ENCODE measurements at regions not wholly inside any gene's neighbourhood (a gene's known extent, or its start where the extent isn't known, plus 50 kb on each side); places are given as distances from the start of the nearest gene placed in this dataset.
"Not testable (repeated sequence)": the region's sequence is repeated elsewhere in the genome, so short reads cannot be mapped to it uniquely, and the experiment has no call there.

DNA sequence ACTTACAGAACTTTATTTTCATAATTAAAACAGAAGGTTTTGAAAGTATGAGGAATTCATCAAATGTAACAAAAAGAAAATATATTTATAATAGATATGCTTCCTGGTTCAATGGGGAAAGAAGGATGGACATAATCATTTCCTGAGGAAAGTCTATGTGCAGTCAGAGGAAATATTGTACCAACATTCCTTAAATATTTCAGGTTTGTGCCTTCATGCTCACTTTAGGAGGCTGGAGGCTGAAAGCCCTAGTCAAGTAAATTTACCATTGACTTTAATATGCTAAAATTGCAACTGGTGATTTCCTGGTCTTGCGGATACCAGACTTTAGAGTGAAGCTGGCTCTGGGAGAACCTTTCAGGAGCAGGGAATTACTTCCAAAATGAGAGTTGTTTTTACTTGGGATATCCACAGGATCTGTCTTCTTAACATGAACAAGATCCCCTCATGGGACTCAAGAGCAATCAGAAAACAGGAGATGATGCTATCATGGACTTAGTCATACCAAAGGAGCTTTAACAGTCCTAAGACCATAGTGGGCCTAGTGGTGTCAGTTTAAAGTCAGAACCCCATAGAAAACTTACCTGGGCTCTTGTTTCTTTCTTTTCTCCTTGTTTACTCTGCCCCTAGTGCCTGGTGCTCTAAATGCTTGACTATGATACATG lies 762.8 kb upstream of the GRAMD2B start:
- no peak for DNase-seq

DNA sequence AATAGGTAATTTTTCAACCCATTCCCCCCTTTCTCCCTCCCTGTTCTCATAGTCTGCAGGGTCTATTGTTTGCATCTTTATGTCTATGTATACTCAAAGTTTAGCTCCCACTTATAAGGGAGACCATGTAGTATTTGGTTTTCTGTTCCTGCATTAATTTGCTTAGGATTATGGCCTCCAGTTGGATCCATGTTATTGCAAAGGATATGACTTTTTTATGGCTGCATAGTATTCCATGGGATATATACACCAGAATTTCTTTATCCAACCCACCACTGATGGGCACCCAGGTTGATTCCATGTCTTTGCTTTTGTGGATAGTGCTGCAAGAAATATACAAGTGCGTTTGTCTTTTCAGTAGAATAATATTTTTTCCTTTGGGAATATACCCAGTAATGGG lies 761.6 kb upstream of the GRAMD2B start:
- no peak for DNase-seq

DNA sequence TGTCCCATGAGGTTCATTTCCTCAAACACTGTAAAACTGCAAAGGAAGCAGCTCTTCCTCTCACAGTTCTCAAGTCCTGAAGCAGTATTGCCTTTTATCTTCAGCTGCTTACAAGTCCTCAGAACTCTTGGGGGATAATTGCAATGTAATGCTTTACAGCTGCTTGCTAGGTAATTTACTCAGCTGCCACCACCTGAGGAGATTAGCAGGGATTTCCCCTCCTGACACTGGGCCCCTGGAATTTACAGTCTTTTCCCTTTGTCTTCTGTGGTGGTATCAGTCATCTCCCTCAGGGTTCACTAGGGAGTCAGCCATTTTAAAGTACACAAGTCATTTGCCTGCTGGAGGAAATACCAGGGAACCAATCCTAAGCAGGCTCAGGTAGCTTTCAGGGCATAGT lies 754.3 kb upstream of the GRAMD2B start:
- no peak for DNase-seq

DNA sequence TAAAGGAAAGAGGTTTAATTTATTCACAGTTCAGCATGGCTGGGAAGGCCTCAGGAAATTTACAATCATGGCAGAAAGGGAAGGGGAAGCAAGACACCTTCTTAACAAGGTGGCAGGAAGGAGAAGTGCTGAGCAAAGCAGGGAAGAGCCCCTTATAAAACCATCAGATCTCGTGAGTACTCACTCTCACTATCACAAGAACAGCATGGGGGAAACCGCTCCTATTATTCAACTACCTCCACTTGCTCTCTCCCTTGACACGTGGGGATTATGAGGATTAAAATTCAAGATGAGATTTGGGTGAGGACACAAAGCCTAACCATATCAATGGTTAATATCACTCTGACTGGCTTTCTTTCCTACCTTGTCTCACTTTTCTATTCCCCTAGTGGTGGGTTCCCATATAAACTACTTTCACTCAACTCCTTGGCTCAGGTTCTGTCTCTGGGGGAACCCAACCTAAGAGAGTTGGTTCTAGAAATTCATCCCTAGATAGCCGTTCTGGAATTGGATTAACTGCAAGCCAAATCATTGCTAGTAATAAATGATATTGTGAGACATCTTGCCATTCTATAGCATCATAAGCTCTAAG lies 749.8 kb upstream of the GRAMD2B start:
- DNase-seq: no peak

DNA sequence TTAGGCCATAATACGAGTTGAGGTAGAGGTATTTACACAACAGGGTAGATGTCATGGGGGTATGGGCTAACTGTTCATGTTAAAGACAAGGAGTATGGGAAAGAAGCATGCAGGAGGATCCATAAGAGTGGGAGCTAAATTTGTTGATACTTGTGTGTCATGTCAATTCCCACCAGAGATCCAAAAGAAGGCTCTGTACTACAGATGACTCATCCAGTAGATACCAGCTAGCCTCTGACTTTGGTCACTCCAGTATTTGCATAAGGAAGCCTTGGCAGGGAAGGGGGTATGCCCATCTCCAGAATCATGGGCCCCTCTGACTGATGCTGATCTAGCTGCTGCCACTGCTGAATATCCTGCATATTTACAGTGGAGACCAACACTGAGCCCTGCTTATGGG lies 743.7 kb upstream of the GRAMD2B start:
- DNase-seq: no peak

DNA sequence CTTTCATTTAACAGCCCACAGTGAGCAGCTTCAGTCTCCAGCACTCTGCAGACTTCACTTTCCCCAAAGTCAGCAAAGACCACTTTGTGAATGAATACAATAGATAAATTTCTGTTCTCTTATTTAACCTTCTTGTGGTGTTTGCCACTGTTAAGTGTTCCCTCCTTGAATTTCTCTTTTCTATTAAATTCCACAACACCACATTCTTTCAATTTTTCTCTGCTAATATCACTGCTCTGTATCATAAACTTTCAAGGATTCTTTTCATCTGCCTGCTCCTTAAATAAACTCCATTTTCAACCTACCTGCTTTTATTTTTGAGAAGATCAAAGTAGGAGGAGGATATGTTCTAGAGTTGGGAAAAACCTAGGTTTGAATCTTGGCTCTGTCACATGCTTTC lies 739.5 kb upstream of the GRAMD2B start:
- DNase-seq: no peak

DNA sequence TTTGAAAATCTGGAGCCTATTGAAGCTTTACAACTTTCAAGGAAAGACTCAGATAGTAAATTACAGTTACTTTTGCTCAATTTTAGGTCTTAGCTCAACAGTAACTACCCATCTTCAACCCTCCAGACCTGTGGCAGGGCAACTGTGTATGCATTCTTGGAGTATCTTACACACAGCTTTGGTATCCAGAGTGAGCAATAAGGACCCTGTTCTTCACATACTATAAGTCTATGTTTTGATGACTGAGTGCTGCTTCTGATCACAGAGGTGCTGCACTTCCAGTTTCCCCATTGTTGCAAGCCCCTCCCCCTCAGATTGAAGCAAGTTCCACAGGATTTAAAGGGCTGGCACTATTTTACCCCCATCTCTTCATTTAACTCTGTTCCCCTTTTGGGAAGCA lies 737.4 kb upstream of the GRAMD2B start:
- DNase-seq: no peak

DNA sequence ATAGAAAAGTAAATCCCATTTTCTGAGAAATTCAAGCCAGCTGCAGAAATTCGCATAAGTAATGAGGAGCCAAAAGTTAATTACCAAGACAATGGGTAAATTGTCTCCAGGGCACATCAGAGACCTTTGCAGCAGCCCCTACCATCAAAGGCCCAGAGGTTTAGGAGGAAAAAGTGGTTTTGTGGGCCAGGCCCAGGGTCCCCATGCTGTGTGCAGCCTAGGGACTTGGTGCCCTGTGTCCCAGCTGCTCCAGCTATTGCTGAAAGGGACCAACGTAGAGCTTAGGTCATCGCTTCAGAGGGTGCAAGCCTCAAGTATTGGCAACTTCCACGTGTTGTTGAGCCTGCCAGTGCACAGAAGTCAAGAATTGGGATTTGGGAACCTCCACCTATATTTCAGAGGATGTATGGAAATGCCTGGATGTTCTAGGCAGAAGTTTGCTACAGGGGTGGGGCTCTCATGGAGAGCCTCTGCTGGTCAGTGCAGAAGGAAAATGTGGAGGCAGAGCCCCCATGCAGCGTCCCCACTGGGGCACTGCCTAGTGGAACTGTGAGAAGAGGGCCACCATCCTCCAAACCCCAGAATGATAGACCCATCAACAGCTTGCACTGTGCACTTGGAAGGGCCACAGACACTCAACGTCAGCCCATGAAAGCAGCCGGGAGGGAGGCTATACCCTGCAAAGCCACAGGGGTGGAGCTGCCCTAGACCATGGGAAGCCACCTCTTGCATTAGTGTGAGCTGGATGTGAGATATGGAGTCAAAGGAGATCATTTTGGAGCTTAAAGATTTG lies 731.3 kb upstream of the GRAMD2B start:
- not testable (repeated sequence) for DNase-seq

DNA sequence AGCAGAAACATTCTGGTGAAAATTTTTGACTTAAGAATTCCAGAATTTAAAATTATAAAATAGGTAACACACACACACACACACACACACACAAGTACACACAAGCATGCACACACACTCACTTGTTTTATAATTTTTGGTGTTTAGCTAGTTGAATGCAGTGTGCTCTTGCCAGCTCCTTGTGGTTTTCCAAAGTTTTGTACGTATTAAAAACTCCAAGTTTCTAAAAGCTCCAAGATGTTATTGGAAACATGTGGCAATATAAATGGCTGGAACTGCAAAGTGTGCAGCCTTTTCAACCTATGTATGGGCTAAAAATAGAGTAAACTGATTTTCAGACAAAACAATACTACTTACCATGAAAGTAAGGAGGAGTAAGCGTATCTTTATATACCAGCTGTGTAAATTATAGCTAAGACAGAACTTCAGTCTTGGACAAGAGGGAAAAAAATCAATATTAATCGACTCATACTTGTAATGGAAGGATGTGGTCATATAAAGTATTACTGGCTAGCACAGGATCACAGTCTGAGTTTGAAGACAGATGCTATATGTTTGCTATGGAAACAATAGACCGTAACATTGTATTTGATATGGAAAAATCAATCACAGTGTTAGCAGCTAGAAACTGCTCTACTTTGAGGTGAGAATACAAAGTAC lies 727.1 kb upstream of the GRAMD2B start:
- DNase-seq: no peak

DNA sequence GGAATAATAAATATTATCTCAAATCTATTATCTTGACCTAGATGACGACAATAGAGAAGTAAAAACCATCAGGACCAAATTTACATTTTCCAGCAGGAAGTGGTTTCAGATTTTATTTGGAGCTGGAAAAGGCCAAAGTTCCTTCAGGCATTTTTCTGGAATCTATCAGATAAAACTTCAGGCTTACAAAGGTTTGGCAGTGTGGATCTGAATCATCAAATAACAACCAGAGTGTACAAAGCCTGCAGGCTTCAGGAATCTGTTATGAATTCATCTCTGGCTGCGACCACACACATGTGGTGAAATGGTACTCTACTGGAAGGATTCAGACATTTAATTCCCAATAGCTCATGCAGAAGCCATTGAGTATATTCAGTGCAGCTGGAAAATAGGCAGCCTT lies 726.4 kb upstream of the GRAMD2B start:
- no peak for DNase-seq

DNA sequence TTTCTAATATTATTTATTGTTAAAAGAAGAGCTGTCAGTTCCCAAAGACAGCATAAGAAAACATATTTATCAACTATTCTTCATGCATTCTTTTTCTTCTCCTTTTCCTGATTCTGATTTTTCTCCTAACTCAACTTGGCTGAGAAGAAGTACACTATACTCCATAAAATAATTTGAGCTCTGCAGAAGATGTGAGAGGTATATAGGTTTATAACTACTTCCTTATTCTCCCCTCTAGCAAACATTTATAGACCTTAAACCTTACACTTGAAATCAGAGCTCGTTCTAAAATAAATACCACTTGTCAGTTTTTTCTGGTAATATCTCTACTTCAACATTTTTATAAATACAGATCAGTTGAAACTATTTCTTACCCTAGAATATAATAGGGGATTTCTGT lies 724.8 kb upstream of the GRAMD2B start:
- DNase-seq: no peak

DNA sequence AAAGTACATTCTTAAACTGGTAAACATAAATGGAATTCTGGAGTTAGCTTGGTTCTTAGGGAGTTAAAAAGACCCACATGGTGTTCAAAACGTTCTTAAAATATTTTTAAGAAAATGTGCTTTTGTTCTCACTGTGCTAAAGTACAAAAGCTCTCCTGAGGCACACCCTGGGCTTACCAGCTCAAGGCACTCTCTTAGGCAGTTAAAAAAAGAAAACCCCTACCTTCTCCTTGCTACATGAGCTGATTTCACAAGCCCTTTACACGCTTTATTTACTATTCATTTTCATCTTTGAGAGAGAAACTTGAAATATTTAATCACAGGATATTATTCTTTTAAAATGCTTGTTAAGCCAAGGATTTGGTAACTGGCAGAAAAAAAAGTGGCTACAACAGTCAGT lies 723.3 kb upstream of the GRAMD2B start:
- no peak for DNase-seq

DNA sequence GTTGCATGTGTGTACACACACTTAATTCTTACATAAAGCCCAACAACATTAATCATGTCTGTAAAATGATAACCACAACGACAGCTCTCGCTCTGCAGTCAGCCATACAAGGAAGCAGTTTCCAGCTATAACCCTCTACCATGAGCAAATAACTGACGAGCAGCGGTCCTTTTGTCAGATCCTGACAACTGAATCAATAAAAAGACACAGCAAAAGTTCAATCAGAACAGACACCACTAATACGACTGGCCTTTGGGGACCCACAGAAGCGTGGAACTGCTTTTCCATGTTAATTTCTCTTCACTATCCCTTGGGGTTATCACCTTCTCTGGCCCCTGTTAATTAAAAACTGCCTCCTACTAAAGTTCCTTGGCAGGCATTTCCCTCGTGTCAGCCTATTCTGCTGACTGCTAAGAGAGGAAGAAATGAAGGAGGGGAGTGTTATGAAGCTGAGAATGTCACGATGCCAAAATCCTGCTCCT lies 722.8 kb upstream of the GRAMD2B start:
- DNase-seq: no peak

DNA sequence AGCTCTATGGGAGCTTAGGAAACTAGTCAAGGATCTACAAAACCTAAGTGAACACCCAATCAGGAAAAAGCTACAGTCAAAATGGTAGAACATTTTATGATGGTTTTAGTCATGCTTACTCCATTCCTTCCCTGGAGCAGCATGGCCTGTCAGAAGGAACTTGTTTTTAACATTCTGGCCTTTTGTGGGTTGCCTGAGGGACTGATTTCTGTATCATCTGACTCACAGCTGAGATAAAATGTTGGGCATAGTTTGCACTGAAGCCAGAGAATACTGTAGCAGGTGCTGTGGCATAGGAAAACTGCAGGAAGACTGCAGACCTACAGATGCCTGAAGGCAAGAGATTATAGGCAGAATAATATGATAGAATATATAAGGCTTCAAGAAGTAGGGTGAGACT lies 719.6 kb upstream of the GRAMD2B start:
- DNase-seq: no peak

DNA sequence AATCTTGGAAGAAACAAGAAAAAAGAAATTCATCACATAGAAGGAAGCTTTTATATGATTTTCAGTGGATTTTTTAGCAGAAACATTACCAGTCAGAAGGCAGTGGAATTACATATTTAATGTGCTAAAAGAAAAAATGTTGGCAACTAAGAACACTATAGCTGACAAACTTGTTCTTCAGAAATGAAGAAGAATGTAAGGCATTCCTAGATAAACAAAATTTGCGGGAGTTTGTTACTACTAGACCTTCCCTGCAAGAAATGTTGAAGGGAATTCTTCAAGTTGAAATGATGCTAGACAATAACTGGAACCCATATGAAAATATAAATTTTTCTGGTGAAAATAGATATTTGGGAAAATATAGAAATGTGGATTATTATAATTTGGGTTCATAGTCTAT lies 718.3 kb upstream of the GRAMD2B start:
- DNase-seq: no peak

DNA sequence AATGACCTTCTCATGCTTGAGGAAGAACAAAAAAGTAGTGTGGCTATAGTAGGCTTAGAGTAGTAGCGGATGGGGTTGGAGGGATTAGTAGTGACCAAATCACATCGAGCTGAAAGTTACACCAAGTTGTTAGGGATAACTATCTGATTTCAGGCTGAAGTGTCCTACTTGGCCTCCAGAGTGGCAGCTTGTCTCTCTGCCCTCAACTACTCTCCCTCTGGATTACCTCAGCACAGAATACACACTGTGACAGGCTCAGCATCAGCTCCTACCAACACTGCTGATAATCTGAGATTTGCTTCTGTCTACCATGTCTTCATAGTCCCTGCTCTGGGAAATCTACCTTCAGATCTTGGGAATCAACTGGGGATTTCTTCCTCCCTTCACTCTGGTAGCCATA lies 714.6 kb upstream of the GRAMD2B start:
- no peak for DNase-seq

DNA sequence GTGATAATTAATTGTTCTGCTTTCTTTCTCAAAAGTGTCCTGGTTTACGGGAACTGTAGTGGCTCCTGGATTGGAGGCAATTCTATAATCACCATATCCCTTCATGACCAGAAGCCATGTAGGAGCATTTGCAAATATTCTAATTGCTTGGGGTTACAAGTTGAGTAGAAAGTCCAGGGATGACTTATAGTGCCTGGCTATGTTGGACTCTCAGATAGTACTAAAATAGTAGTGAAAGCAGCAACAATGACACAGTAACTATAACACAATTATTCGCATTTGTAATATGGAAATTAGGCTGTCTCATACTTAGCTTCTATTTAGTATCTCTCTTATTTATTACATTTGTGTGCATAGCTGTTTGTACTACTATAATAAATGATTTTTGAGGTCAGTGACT lies 712.5 kb upstream of the GRAMD2B start:
- DNase-seq: no peak

DNA sequence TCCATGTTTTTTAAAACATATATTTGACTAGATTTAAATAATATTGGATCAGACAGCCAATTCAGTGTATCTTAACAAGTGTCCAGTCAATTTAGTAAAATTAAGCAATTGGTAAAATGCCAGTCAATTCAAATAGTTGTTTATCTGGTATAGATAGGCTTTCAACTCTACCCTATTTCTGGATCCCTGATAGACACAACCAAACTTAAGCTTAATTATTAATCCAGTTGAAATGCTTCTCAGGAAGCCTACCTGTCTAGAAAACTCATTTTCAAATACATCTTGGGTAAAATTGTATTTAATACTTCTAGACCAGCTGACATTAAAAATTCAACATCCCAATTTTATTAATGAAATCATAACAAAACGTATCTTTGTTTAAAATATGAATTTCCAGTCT lies 710.8 kb upstream of the GRAMD2B start:
- no peak for DNase-seq

DNA sequence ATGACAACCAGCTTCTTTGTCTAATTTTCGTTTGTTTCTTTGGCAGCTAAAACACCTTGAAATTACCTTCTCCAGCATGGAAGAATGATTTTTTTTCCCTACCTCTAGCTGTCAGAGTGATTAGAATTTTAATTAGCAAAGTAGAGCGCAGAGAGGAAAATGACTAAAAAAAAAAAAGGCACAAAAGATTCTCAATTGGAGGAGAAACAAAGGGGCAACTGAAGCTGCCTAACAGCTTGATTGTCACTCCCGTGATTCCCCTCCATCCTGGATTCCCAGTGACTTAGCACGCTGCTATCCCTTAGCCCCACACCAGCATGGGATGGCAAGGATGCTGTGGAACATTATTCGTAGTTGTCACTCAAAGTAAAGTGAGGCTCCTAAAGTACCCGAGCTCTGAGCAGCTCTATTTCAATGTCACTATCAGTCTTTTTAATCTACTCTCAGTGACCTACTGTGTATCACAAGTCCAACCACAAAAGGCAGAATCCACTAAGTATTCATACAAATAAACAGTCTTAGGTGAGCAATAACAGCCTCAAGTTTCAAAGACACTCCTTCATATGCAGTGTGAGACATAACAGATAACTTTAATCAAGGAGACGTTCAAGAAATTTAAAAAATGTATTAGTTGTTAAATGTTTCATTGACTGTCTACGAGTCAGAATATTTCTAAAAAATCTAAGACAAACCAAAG lies 710.0 kb upstream of the GRAMD2B start:
- no peak for DNase-seq

DNA sequence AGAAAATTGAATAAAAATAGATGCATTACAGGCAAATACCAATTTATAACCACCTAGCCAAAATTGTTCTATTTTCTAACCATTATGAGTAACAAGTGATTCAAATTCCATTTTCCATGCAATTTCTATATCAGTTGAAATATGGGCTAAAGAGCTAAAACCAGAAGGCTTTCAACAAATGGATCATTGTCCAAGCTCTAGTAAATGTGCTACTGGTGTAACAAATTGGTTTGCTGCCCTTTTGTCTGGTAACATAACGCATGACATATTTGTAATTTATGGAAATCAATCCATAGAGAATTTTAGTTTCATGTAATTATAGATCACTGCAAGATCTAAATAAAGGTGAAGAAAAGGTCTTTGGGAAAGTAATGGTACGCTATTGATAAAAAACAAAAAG lies 708.0 kb upstream of the GRAMD2B start:
- no peak for DNase-seq

DNA sequence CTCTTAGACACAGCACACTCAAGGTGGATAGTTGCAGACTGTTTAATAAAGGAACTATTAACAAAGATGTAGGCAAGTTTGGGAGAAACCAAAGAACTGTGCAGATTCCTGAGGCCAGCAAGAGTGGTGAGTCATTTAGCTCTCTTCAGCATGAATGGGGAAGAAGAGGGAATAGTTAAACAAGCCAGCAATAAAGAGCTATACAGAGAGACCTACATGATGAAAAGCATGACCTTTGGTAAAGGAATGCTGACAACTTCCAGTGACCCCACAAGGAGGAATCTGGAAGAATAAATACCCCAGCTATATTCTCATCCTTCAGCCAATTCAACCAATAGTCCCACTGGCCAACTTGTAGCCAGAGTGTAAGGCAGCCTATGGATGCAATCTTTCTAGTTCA lies 706.0 kb upstream of the GRAMD2B start:
- DNase-seq: no peak

DNA sequence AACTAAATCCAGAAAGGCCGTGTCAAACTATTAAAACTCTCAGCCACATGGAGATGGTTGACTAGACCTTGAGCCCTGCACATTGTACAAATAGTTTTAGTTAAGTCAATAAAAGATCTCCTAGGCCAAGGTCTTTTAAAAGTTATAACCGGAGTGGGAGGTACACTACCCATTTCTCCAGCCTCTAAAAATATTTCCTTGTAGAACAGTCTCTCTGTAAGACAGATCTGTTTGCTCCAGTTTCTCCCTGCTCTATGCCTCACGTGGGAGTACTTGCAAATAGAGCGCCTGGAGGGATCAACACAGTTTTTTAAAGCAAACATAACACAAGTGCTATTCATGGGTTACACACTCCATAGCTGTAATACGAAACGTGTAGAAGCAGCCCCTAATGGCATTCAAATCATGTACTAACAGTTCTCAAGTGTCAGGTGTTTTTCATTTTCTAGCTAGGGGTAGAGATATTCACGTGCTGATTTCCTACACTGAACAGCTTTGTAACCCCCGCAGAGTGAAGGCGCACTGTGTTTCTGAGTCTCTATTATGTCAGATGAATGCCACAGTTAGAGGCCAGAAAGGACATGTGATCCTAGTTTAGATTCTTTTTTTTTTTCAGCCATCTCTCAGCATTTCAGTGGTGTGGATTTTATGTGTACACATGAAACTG lies 703.4 kb upstream of the GRAMD2B start:
- DNase-seq: no peak

DNA sequence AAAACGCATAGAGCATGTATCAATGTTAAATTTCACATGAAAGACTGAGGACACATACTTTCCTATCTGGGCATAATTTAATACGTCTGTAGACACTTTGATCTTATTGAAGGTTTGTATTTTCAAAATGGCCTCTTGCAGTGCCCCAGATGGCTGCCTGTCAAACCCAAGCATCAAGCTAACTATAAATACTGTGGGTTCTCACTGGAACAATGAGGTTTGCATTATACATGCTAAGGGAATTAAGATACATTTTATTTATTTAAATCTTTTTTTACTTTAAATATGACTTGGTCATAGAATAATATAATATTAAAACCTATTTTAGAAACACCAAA lies 702.9 kb upstream of the GRAMD2B start:
- DNase-seq: no peak

Data from SW 1271 (cell line).